ENCODE measurements at regions not wholly inside any gene's neighbourhood (a gene's known extent, or its start where the extent isn't known, plus 50 kb on each side); places are given as distances from the start of the nearest gene placed in this dataset.

DNA sequence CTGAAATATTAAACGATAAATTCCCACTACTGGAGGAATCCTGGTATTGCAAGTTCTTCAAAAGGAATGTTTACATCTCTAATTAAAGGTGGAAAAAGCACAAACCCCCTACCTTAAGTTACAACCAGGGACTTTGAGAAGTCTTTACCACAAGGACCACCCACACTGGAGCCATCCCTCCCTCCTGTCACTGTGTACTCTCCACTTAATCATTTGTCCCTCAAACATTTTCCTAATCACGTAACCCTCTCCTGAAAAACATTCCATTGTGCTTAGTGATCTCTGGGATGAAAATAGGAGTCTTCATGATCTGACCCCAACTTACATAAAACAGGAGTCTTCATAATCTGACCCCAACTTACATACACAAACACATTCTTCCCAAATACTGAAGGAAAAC is 85.7 kb downstream of the SUCLG1 start:
- no peaks in the 10 kb centered on the region for H3K9me3 ChIP-seq
- WGBS, 2 donors: 79 to 81% methylated on average over 2 of the region's 2 CpGs

DNA sequence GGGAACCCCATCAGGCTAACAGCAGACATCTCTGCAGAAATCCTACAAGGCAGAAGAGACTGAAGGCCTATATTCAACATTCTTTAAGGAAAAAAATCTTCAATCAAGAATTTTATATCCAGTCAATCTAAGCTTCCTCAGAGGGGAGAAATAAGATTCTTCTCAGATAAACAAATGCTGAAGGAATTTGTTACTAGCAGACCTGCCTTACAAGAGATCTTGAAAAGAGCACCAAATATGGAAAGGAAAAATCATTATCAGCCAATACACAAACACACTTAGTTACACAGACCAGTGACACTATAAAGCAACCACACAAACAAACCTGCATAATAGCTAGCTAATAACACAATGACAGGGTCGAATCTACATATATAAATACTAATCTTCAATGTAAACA is 96.5 kb downstream of the SUCLG1 start:
- H3K27me3 ChIP-seq: no peaks in the 10 kb centered on the region
- no peak for ATAC-seq (ENCODE audit: low FRiP score in 2 of 2)
- no peaks in the 10 kb centered on the region for H3K36me3 ChIP-seq
- 58 to 83% methylated on average over 1 of the region's 1 CpG for WGBS, 2 donors
- no peaks in the 10 kb centered on the region for H3K4me1 ChIP-seq
- no peak for DNase-seq
- no peak overlapping the region for H3K4me3 ChIP-seq
- no peak overlapping the region for H3K27ac ChIP-seq
- H3K9me3 ChIP-seq: peaks cover 0 to 18% (median 4%) of the 10 kb centered on the region in 4 donors
- TF ChIP-seq, protein P1, sequence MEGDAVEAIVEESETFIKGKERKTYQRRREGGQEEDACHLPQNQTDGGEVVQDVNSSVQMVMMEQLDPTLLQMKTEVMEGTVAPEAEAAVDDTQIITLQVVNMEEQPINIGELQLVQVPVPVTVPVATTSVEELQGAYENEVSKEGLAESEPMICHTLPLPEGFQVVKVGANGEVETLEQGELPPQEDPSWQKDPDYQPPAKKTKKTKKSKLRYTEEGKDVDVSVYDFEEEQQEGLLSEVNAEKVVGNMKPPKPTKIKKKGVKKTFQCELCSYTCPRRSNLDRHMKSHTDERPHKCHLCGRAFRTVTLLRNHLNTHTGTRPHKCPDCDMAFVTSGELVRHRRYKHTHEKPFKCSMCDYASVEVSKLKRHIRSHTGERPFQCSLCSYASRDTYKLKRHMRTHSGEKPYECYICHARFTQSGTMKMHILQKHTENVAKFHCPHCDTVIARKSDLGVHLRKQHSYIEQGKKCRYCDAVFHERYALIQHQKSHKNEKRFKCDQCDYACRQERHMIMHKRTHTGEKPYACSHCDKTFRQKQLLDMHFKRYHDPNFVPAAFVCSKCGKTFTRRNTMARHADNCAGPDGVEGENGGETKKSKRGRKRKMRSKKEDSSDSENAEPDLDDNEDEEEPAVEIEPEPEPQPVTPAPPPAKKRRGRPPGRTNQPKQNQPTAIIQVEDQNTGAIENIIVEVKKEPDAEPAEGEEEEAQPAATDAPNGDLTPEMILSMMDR (IDR thresholded peaks at IDR 0.05): no peak

More for the DNA sequence above, 85.7 kb downstream of the SUCLG1 start:
- TF ChIP-seq EP300 (IDR thresholded peaks at IDR 0.05) (no peak), POLR2AphosphoS5 (IDR thresholded peaks at IDR 0.05) (no peak), POLR2A (IDR thresholded peaks at IDR 0.05) (no peak)
- TF ChIP-seq, protein P1 (IDR thresholded peaks at IDR 0.05): no peak
- no peaks in the 10 kb centered on the region for H3K36me3 ChIP-seq
- no peaks in the 10 kb centered on the region for H3K27me3 ChIP-seq
- no peak overlapping the region for H3K4me3 ChIP-seq
- no peak for ATAC-seq (ENCODE audit: low FRiP score in 2 of 2)
- H3K27ac ChIP-seq: no peak overlapping the region
- no peaks in the 10 kb centered on the region for H3K4me1 ChIP-seq
- no peak for DNase-seq

DNA sequence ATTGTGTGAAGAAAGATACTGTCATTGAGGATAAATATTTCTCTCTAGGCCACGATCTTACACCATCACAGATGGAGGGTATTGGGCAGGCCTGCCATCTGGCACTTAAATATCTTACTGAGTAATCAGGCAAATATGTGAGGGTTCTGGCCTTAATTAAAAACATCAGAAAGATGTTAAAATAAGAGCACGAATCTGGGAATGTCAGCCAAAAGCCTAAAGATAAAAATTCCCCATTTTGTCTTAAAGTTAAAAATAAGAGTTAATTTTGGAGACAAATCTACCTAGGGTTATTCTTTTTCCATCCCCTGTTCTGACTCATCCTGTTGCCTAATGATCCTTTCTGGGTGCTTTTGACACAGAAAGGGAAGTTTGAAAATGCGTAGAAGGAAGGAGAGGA is 121.0 kb downstream of the SUCLG1 start:
- no peak for TF ChIP-seq EP300 (IDR thresholded peaks at IDR 0.05)
- TF ChIP-seq, protein P1 (IDR thresholded peaks at IDR 0.05): no peak
- TF ChIP-seq POLR2A (IDR thresholded peaks at IDR 0.05): no peak
- no peak for TF ChIP-seq POLR2AphosphoS5 (IDR thresholded peaks at IDR 0.05)
- 66 to 69% methylated on average over 3 of the region's 3 CpGs for WGBS, 2 donors
- Histone ChIP-seq H3K27me3 (no peaks in the 10 kb centered on the region), H3K4me3 (no peak overlapping the region), H3K27ac (no peak overlapping the region), H3K4me1 (no peaks in the 10 kb centered on the region), H3K9me3 (no peaks in the 10 kb centered on the region), H3K36me3 (no peaks in the 10 kb centered on the region)
- no peak for DNase-seq
- no peak for ATAC-seq (ENCODE audit: low FRiP score in 2 of 2)

DNA sequence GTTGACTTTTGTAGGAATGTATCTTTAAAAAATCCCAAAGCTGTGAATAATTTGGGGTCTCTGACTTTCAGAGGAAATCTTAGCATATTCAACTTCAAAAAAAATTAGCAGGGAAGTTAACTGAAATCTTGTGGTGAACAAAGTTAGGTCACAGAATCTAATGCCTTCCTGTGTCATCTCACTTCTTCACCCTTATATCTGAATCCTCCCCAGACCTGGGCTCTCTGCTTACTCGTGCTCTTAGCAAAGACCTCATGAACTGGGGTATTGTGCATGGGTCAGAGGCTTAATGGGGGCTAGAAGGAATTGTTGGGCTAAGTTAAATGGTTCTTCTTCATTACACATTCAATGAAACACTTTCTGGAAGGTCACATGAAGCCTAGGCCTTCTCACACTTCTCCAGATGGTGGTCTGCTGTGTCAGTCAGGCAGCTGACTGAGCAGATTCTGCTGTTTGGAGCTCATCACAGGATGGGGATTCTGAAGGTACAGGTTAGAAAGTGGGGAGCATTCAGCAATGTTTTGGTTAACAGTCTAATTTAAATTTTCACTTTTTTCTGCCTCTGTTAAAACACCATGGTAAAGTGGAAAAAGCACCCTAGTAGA is 131.3 kb downstream of the SUCLG1 start:
- 56 to 75% methylated on average over 1 of the region's 1 CpG for WGBS, 2 donors
- ATAC-seq (ENCODE audit: low FRiP score in 2 of 2): no peak

More for the DNA sequence above, 131.3 kb downstream of the SUCLG1 start:
- H3K27ac ChIP-seq: no peak overlapping the region
- no peak for DNase-seq
- H3K27me3 ChIP-seq: no peaks in the 10 kb centered on the region
- H3K36me3 ChIP-seq: no peaks in the 10 kb centered on the region
- no peak overlapping the region for H3K4me3 ChIP-seq
- H3K9me3 ChIP-seq: no peaks in the 10 kb centered on the region
- TF ChIP-seq EP300 (IDR thresholded peaks at IDR 0.05) (no peak), POLR2A (IDR thresholded peaks at IDR 0.05) (no peak)
- TF ChIP-seq, protein P1 (IDR thresholded peaks at IDR 0.05): no peak
- H3K4me1 ChIP-seq: no peaks in the 10 kb centered on the region

All from upper lobe of left lung (tissue), 6 donors.